SK-N-MC (cell line): ENCODE measurements at regions not wholly inside any gene's neighbourhood (a gene's known extent, or its start where the extent isn't known, plus 50 kb on each side); places are given as distances from the start of the nearest gene placed in this dataset.
"Not testable (repeated sequence)": the region's sequence is repeated elsewhere in the genome, so short reads cannot be mapped to it uniquely, and the experiment has no call there.

Experiments used
- DNase-seq: peaks from one replicate; pipeline ENCODE4 v3.0.0-alpha.2; 2011; ENCODE audit warnings: low read depth, low spot score
- H3K27ac ChIP-seq: fragments of 200-600 bp; sonication (generic); 2 replicates; pipeline ENCODE4 v1.5.1; 2016; ENCODE audit warnings: mixed run types
- H3K36me3 ChIP-seq: fragments of 200-600 bp; sonication (generic); 2 replicates; pipeline ENCODE4 v1.6.1; 2017; ENCODE audit warnings: antibody characterized with exemption, low read length, mixed read lengths; ENCODE audit not compliant: insufficient read depth
- H3K4me3 ChIP-seq: fragments of 200-600 bp; sonication (generic); 2 replicates; pipeline ENCODE4 v1.5.1; 2016
- H3K9ac ChIP-seq: fragments of 200-600 bp; sonication (generic); 2 replicates; pipeline ENCODE4 v1.8.0; 2017; ENCODE audit warnings: mixed run types, mixed read lengths; ENCODE audit not compliant: insufficient read length
- H3K9me3 ChIP-seq: fragments of 200-600 bp; sonication (generic); 2 replicates; pipeline ENCODE4 v1.6.1; 2017; ENCODE audit warnings: low read depth, mild to moderate bottlenecking, antibody characterized with exemption, low read length, moderate library complexity, mixed read lengths
- EZH2 ChIP-seq: fragments of 200-600 bp; sonication (generic); IDR thresholded peaks from one replicate; pipeline ENCODE4 v1.6.1; 2017; ENCODE audit warnings: antibody characterized with exemption
- FOXP2 ChIP-seq: optimal IDR thresholded peaks from 2 replicates; pipeline ENCODE3; 2011; ENCODE audit warnings: mild to moderate bottlenecking, moderate library complexity; ENCODE audit not compliant: insufficient read depth; ENCODE audit errors: extremely low read length, control extremely low read depth
- POLR2AphosphoS5 ChIP-seq: IDR thresholded peaks from 2 replicates; pipeline ENCODE4 v1.6.1; 2012; ENCODE audit warnings: mild to moderate bottlenecking, low read depth, low read length, borderline replicate concordance

DNA sequence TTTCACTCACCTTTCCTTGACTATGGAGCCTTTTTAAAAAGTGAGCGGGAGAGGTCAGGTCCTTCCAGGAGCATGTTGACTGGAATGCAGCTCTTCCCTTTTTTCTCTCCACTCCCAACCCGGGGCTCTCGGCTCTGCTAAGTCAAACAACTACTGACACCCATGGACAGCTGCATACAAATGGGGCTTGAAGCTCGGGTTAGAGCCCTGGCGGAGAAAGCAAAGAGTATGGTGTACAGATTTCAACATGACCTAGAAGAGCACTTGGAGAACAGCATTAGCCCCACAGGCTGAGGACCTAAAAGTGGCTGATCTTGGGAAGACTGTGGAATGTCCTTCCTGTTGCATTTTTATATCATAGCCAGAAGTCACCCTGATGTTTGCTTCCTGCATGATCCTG, 162.0 kb upstream of the STMND1 start:
- Histone ChIP-seq H3K9ac (no peak overlapping the region), H3K9me3 (no peaks in the 10 kb centered on the region), H3K4me3 (no peak overlapping the region), H3K36me3 (no peaks in the 10 kb centered on the region), H3K27ac (no peak overlapping the region)
- TF ChIP-seq EZH2 (no peak), POLR2AphosphoS5 (no peak), FOXP2 (no peak)
- DNase-seq = no peak

DNA sequence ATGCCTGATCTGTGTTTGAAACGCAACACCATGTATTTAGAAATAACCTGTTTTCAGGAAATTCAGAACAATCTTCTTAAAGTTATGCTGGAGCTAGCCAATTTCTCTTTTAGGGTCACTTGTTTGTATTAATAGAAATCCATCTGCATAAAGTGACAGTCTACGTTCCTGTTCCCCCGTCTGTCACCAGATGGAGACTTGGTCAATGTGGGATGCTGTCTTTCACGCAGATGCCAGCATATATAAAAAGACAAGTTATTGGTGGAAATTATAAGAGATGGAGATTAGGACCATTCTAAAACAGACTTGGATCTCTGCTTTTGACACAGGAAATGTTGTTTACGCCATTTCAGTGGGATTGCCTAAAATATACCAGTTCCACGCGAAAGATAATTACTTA, 162.5 kb upstream of the STMND1 start:
- TF ChIP-seq EZH2 (no peak), POLR2AphosphoS5 (no peak), FOXP2 (no peak)
- Histone ChIP-seq H3K27ac (no peak overlapping the region), H3K36me3 (no peaks in the 10 kb centered on the region), H3K9ac (no peak overlapping the region), H3K9me3 (no peaks in the 10 kb centered on the region), H3K4me3 (no peak overlapping the region)
- no peak for DNase-seq

DNA sequence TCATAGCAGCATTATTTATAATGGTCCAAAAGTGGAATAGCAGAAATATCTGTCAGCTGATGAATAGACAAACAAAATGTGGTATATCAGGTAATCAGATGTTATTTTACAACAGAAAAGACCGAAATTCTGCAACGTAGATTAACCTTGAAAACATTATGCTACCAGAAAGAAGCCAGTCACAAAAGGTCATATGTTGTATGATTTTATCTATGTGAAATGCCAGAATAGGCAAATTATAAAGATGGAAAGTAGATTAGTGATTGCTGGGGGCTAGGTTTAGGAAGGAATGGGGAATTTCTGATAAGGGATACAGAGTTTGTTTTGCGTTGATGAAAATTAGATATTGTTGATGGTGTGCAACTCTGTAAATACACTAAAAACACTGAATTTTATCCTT, 165.0 kb upstream of the STMND1 start:
- Histone ChIP-seq H3K27ac (peak overlapping the region; percentile 71; the same call in 1 of the 2 replicates), H3K9ac (no peak overlapping the region), H3K9me3 (no peaks in the 10 kb centered on the region), H3K4me3 (no peak overlapping the region), H3K36me3 (no peaks in the 10 kb centered on the region)
- TF ChIP-seq FOXP2 (no peak), EZH2 (no peak), POLR2AphosphoS5 (no peak)
- DNase-seq = no peak

DNA sequence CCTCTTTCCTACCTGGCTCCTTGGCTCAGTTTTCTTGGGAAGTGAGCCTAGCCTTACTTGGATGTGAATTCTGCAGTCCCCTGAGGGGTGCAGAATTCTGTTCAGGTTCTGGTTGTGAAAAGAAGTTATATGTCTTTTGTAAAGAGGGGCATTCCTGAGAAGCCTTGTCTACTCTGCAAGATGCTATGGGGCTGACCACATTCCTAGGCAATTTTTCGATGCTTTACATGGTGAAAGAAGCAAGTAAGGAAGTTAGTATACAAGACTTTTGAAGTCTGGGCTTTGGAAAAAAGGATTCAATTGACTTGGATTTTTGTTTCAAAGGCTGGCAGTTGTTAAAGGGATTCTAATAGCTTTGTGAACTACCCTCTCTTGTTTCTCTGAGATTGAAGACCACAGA, 167.9 kb upstream of the STMND1 start:
- H3K9me3 ChIP-seq = no peaks in the 10 kb centered on the region; the same call in 1 of the 2 replicates
- no peak overlapping the region for H3K4me3 ChIP-seq
- TF ChIP-seq POLR2AphosphoS5 = no peak
- TF ChIP-seq FOXP2 = no peak
- TF ChIP-seq EZH2 = no peak
- H3K27ac ChIP-seq = no peak overlapping the region
- H3K9ac ChIP-seq = no peak overlapping the region
- H3K36me3 ChIP-seq = peaks cover 3% of the 10 kb centered on the region; the same call in 1 of the 2 replicates
- no peak for DNase-seq

DNA sequence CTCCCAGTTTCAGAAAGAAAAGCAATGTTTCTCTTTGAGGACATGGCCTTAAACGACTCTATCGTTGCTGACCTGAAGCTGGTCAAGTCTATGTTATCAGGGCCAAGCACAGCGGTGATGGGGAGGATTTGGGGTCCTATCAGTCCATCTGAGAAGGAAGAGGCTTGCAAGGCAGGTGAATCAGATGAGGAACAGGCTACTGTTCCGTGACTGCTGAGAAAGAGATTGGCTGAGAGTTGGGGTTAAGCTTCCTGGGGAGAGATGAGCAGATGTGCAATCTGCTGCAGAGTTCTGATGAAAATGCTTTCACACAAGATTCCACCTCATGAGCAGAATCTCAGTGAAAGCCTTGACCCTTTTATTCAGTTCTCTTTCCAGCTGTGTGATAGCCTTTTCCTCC, 168.3 kb upstream of the STMND1 start:
- TF ChIP-seq EZH2 (no peak), FOXP2 (no peak), POLR2AphosphoS5 (no peak)
- Histone ChIP-seq H3K36me3 (peaks cover 3% of the 10 kb centered on the region; the same call in 1 of the 2 replicates), H3K9me3 (no peaks in the 10 kb centered on the region; the same call in 1 of the 2 replicates), H3K9ac (no peak overlapping the region), H3K4me3 (no peak overlapping the region), H3K27ac (no peak overlapping the region)
- no peak for DNase-seq

DNA sequence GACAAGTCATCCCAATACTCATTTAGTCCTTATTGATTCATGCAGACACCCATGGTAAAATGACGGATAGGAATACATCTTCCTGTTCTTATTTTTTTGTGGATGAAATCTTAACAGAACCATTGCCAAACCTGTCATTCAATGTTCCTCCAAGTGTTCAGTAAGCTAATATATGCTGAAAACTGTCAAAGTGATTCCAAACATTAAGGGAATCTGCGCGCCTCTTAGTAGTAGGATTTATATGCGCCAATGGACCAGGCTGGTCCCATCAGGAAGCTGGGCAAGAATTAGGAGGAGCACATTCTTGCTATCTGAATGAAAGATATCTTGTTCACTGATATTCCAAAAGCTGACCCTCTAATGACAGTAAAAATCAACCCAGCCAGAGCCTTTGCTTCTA, 168.9 kb upstream of the STMND1 start:
- Histone ChIP-seq H3K36me3 (peaks cover 3% of the 10 kb centered on the region; the same call in 1 of the 2 replicates), H3K27ac (no peak overlapping the region), H3K9ac (no peak overlapping the region), H3K4me3 (no peak overlapping the region), H3K9me3 (no peaks in the 10 kb centered on the region; the same call in 1 of the 2 replicates)
- TF ChIP-seq FOXP2 (no peak), EZH2 (no peak), POLR2AphosphoS5 (no peak)
- no peak for DNase-seq

DNA sequence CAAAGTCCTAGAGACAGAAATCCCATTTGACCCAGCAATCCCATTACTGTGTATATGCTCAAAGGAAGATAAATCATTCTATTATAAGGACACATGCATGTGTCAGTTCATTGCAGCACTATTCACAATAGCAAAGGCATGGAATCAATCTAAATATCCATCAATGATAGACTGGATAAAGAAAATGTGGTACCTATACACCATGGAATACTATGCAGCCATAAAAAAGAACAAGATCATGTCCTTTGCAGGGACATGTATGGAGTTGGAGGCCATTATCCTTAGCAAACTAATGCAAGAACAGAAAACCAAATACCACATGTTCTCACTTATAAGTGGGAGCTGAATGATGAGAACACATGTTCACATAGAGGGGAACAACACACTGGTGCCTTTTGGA, 169.8 kb upstream of the ATXN1 start:
- H3K4me3 ChIP-seq, H3K9me3 ChIP-seq, DNase-seq, H3K36me3 ChIP-seq, H3K9ac ChIP-seq: not testable (repeated sequence)
- peak overlapping the region; percentile 99 for H3K27ac ChIP-seq

DNA sequence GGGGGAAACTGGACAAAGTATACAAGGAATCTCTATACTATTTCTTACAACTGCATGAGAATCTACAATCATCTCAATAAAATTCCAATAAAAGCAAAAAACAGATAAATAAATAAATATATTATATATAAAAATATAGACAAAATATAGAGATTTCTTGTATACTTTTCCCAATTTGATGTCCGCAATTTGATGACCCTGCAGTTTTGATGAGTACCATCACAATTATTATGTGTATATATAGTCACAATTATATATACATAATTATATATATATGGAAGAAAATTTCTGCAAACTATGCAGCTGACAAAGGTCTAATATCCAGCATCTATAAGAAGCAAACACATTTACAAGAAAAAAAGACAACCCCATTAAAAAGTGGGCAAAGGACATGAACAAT, 169.2 kb upstream of the ATXN1 start:
- Histone ChIP-seq H3K4me3 (peak overlapping the region; percentile 44), H3K9me3 (no peaks in the 10 kb centered on the region; the same call in 1 of the 2 replicates), H3K36me3 (peaks cover 3% of the 10 kb centered on the region; the same call in 1 of the 2 replicates), H3K27ac (peak overlapping the region; percentile 99), H3K9ac (no peak overlapping the region)
- DNase-seq = no peak
- TF ChIP-seq FOXP2 (no peak), EZH2 (no peak), POLR2AphosphoS5 (no peak)

DNA sequence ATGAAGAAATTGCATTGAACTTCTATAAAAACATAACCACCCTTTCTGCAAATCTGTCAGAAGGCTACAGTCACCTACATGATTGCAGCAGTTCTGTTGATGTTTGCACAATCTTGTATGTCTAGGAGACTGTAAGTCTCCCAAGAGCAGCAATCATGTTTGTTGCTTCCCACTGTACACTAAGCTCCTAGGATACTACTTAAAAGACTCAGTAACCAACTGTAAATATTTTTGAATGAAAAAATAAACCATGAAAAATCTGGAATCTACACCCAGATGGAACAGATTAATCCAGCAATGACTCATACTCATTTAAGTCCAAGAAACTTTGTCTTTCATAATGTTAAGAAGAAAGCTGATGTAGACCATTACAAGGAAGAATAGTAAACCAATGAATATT, 168.5 kb upstream of the ATXN1 start:
- Histone ChIP-seq H3K36me3 (peaks cover 3% of the 10 kb centered on the region; the same call in 1 of the 2 replicates), H3K9me3 (no peaks in the 10 kb centered on the region; the same call in 1 of the 2 replicates), H3K4me3 (peak overlapping the region; percentile 44), H3K27ac (peak overlapping the region; percentile 99), H3K9ac (no peak overlapping the region)
- DNase-seq = peak; percentile 99
- no peak for TF ChIP-seq EZH2
- TF ChIP-seq POLR2AphosphoS5 = peak; percentile 46; the same call in 1 of the 2 replicates
- TF ChIP-seq FOXP2 = peak; percentile 100
